Fibroblast of lung (primary cell): ENCODE measurements at regions not wholly inside any gene's neighbourhood (a gene's known extent, or its start where the extent isn't known, plus 50 kb on each side); places are given as distances from the start of the nearest gene placed in this dataset.

ENCODE experiments used
- DNase-seq, 2 donors: peaks; one replicate each; pipeline versions ENCODE4 v3.0.0 to v3.0.0-alpha.2; 2010; ENCODE audit warnings: low read depth in 2 of 2
- H2AFZ ChIP-seq: 2 replicates; pipeline ENCODE4 v1.5.1; 2012; ENCODE audit warnings: low read length, control low read depth, inconsistent platforms
- H3K27ac ChIP-seq: 2 replicates; pipeline ENCODE4 v1.5.1; 2011; ENCODE audit warnings: low read length, control low read depth; ENCODE audit not compliant: insufficient read depth
- H3K27me3 ChIP-seq: 2 replicates; pipeline ENCODE4 v1.5.1; 2011; ENCODE audit warnings: mild to moderate bottlenecking, low read length; ENCODE audit not compliant: control insufficient read depth, insufficient read depth
- H3K36me3 ChIP-seq: 2 replicates; pipeline ENCODE4 v1.5.1; 2011; ENCODE audit warnings: low read length; ENCODE audit not compliant: control insufficient read depth, insufficient read depth
- H3K4me1 ChIP-seq: 2 replicates; pipeline ENCODE4 v1.5.1; 2011; ENCODE audit warnings: low read length; ENCODE audit not compliant: control insufficient read depth, insufficient read depth; ENCODE audit errors: extremely low read depth
- H3K4me2 ChIP-seq: 2 replicates; pipeline ENCODE4 v1.5.1; 2011; ENCODE audit warnings: low read length, control low read depth; ENCODE audit not compliant: insufficient read depth; ENCODE audit errors: extremely low read depth
- H3K4me3 ChIP-seq, 4 experiments: fragments of 200-600 bp in 1 of 4; sonication (generic) in 1 of 4; replicated peaks in 1 of 4; 2 replicates each; pipeline ENCODE4 v1.5.1; 2011 to 2016; ENCODE audit warnings: low read length in 4 of 4, low read depth in 3 of 4, mild to moderate bottlenecking in 3 of 4, control low read depth in 2 of 4, inconsistent platforms in 1 of 4, mixed read lengths in 1 of 4; ENCODE audit not compliant: insufficient read depth in 1 of 4; ENCODE audit errors: control extremely low read depth in 1 of 4
- H3K79me2 ChIP-seq: 2 replicates; pipeline ENCODE4 v1.5.1; 2012; ENCODE audit warnings: mild to moderate bottlenecking, low read length, inconsistent platforms; ENCODE audit not compliant: control insufficient read depth, insufficient read depth
- H3K9ac ChIP-seq: 2 replicates; pipeline ENCODE4 v1.5.1; 2011; ENCODE audit warnings: mild to moderate bottlenecking, low read length, control low read depth; ENCODE audit not compliant: insufficient read depth
- H3K9me3 ChIP-seq: 2 replicates; pipeline ENCODE4 v1.5.1; 2012; ENCODE audit warnings: low read depth, low read length; ENCODE audit not compliant: control insufficient read depth, insufficient read depth
- H4K20me1 ChIP-seq: 2 replicates; pipeline ENCODE4 v1.5.1; 2011; ENCODE audit warnings: low read length; ENCODE audit not compliant: control insufficient read depth, insufficient read depth; ENCODE audit errors: extremely low read depth
- EZH2 ChIP-seq: IDR thresholded peaks from 2 replicates; pipeline ENCODE4 v1.5.1; 2012; ENCODE audit warnings: low read length, control low read depth, mild to moderate bottlenecking; ENCODE audit errors: missing control alignments
- TF ChIP-seq, protein P1 (sequence below), 2 donors: IDR thresholded peaks in 1 of 2; conservative IDR thresholded peaks in 1 of 2; 1 replicate in 1 of 2; 2 replicates in 1 of 2; pipeline ENCODE4 v1.5.1; 2011 to 2012; ENCODE audit warnings: low read length in 2 of 2, control low read depth in 1 of 2, inconsistent platforms in 1 of 2, low read depth in 1 of 2, mild to moderate bottlenecking in 1 of 2

DNA sequence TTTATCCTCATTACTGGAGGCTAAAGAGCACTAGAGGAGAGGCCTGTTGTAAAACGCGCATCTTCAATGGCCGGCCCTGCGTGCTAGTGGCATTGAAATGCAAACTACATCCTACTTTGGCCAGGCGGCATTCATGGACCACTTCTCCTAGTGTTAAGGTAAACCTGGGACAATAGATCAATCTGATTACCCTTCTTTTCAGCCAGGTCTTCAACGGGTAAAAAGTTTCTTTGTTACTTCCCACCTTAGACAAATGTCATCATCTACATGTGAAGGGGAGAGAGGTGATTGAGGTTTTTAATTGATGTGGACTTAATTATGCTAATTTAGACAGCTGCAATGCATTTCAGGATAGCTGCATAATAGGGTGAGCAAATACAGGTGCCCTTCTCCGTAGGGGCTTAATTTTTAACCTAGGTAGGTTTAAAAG, 628.0 kb downstream of the ZEB2 start:
- Histone ChIP-seq H3K36me3 (no peaks in the 10 kb centered on the region), H3K9ac (no peak overlapping the region), H2AFZ (no peak overlapping the region), H4K20me1 (no peaks in the 10 kb centered on the region), H3K9me3 (no peaks in the 10 kb centered on the region), H3K4me1 (no peaks in the 10 kb centered on the region), H3K27me3 (no peaks in the 10 kb centered on the region), H3K27ac (no peak overlapping the region), H3K4me3 (no peak overlapping the region), H3K79me2 (no peaks in the 10 kb centered on the region), H3K4me2 (no peak overlapping the region)
- no peak for TF ChIP-seq EZH2
- TF ChIP-seq, protein P1, sequence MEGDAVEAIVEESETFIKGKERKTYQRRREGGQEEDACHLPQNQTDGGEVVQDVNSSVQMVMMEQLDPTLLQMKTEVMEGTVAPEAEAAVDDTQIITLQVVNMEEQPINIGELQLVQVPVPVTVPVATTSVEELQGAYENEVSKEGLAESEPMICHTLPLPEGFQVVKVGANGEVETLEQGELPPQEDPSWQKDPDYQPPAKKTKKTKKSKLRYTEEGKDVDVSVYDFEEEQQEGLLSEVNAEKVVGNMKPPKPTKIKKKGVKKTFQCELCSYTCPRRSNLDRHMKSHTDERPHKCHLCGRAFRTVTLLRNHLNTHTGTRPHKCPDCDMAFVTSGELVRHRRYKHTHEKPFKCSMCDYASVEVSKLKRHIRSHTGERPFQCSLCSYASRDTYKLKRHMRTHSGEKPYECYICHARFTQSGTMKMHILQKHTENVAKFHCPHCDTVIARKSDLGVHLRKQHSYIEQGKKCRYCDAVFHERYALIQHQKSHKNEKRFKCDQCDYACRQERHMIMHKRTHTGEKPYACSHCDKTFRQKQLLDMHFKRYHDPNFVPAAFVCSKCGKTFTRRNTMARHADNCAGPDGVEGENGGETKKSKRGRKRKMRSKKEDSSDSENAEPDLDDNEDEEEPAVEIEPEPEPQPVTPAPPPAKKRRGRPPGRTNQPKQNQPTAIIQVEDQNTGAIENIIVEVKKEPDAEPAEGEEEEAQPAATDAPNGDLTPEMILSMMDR (conservative IDR thresholded peaks at IDR 0.05 in 1 of 2, IDR thresholded peaks at IDR 0.05 in 1 of 2; ENCODE audit: low read depth in 1 of 2, low read length in 2 of 2) = no peak
- DNase-seq = no peak

GRCh38 chr2:143890798-143891197, 629.1 kb downstream of the ZEB2 start:
- H3K4me1 ChIP-seq = no peaks in the 10 kb centered on the region
- H3K27me3 ChIP-seq = no peaks in the 10 kb centered on the region
- H4K20me1 ChIP-seq = no peaks in the 10 kb centered on the region
- H3K9me3 ChIP-seq = no peaks in the 10 kb centered on the region
- H3K4me3 ChIP-seq = no peak overlapping the region
- H3K4me2 ChIP-seq = no peak overlapping the region
- H3K9ac ChIP-seq = no peak overlapping the region
- no peaks in the 10 kb centered on the region for H3K79me2 ChIP-seq
- H3K36me3 ChIP-seq = no peaks in the 10 kb centered on the region
- TF ChIP-seq, protein P1 (conservative IDR thresholded peaks at IDR 0.05 in 1 of 2, IDR thresholded peaks at IDR 0.05 in 1 of 2; ENCODE audit: low read depth in 1 of 2, low read length in 2 of 2) = no peak
- no peak for TF ChIP-seq EZH2
- no peak for DNase-seq
- no peak overlapping the region for H2AFZ ChIP-seq
- H3K27ac ChIP-seq = no peak overlapping the region

- Histone ChIP-seq H3K4me3 (no peak overlapping the region), H4K20me1 (no peaks in the 10 kb centered on the region), H3K79me2 (no peaks in the 10 kb centered on the region), H3K9me3 (no peaks in the 10 kb centered on the region), H3K27ac (no peak overlapping the region), H2AFZ (no peak overlapping the region), H3K9ac (no peak overlapping the region), H3K4me2 (no peak overlapping the region), H3K27me3 (no peaks in the 10 kb centered on the region), H3K4me1 (no peaks in the 10 kb centered on the region), H3K36me3 (no peaks in the 10 kb centered on the region)
- TF ChIP-seq, protein P1 (conservative IDR thresholded peaks at IDR 0.05 in 1 of 2, IDR thresholded peaks at IDR 0.05 in 1 of 2; ENCODE audit: low read depth in 1 of 2, low read length in 2 of 2) = no peak
- no peak for TF ChIP-seq EZH2
- DNase-seq = no peak
Observed at GRCh38 chr2:143889216-143889615, 630.7 kb downstream of the ZEB2 start.
